ENCODE measurements at regions not wholly inside any gene's neighbourhood (a gene's known extent, or its start where the extent isn't known, plus 50 kb on each side); places are given as distances from the start of the nearest gene placed in this dataset.
A peak's percentile ranks its signal among the peaks of the same experiment; 100 is the strongest.

GRCh38 chr10:83352588-83352987, 786.7 kb upstream of the GHITM start:
- peak; percentile 71 for DNase-seq (ENCODE audit: low read depth)
- TF ChIP-seq CTCF (IDR thresholded peaks at IDR 0.05; ENCODE audit: control insufficient read depth, extremely low read depth, insufficient read depth), result no peak
- no peak overlapping the region for H3K4me3 ChIP-seq (ENCODE audit: low read depth, low read length)

DNA sequence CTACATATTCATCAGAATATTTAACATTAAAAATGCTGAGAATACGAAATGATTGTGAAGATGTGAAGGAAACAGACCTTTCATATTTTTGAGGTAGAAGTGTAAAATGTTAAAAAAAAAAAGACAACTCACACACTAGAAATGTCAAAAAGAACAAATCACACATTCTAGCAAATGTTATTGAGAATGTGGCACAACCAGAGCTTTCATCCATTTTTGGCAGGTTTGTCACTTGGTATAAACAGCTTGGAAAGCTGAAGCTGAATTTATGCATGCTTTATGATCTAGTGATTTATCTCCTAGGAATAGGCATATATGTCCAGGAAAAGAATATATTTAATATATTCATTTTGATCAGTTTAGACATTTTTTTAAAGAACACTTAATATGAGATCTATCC, 784.9 kb upstream of the GHITM start:
- no peak for TF ChIP-seq CTCF (IDR thresholded peaks at IDR 0.05; ENCODE audit: control insufficient read depth, extremely low read depth, insufficient read depth)
- DNase-seq (ENCODE audit: low read depth), result no peak
- H3K4me3 ChIP-seq (ENCODE audit: low read depth, low read length), result no peak overlapping the region

GRCh38 chr10:83357004-83357403, 782.3 kb upstream of the GHITM start:
- H3K4me3 ChIP-seq (ENCODE audit: low read depth, low read length), result no peak overlapping the region
- TF ChIP-seq CTCF (IDR thresholded peaks at IDR 0.05; ENCODE audit: control insufficient read depth, extremely low read depth, insufficient read depth), result no peak
- no peak for DNase-seq (ENCODE audit: low read depth)

DNA sequence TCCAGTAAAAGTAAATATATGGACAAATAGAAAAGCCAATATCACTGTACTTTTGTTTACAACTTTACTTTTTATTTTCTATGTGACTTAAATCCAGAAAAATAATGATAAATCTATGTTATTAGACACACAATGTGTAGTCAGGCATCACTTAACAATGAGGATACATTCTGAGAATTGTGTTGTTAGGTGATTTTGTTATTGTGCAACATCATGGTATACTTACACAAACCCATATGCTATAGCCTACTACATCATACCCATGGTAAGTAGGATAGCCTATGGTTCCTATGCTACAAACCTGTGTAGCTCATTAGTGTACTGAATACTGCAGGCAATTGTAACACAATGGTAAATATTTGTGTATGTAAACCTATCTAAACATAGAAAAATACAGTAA, 781.7 kb upstream of the GHITM start:
- DNase-seq (ENCODE audit: low read depth), result no peak
- H3K4me3 ChIP-seq (ENCODE audit: low read depth, low read length), result no peak overlapping the region
- no peak for TF ChIP-seq CTCF (IDR thresholded peaks at IDR 0.05; ENCODE audit: control insufficient read depth, extremely low read depth, insufficient read depth)

- no peak overlapping the region for H3K4me3 ChIP-seq (ENCODE audit: low read depth, low read length)
- DNase-seq (ENCODE audit: low read depth), result no peak
- TF ChIP-seq CTCF (IDR thresholded peaks at IDR 0.05; ENCODE audit: control insufficient read depth, extremely low read depth, insufficient read depth), result no peak
Observed at GRCh38 chr10:83367036-83367435, 772.3 kb upstream of the GHITM start.

DNA sequence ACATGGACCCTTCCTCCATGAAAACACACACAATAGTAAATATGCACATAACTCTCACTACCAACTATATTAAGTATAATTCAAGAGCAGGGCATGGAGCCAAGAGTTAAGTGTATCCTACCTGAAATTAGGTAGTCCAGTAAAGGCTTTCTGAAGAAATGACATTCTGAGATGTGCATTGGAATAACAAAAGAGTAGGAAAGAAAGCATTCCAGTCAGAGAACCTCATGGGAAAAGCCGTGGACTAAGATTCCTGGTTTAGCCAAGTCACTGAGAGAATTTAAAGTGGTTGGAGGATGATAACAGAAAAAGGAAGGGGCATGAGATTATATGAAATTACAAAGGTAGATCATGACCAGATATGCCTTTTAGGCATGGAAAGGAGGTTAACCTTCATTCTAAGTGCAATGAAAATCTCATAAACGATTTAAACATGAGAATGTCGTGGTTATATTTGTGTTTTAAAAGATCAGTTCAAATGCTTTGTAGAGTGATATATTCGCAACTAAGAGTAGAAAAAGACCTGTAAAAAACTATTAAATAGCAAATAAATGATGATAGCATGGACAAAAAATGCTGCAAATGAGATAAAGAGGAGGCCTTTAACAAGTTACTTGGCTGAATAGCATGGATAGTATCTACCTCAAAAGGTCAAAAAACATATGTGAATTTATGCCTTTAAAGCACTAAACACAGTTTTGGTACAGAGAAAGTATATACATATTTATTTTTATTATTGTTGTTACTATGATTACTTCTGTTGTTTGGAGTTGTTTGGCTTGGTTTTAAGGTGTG, 767.4 kb upstream of the GHITM start:
- no peak overlapping the region for H3K4me3 ChIP-seq (ENCODE audit: low read depth, low read length)
- TF ChIP-seq CTCF (IDR thresholded peaks at IDR 0.05; ENCODE audit: control insufficient read depth, extremely low read depth, insufficient read depth), result no peak
- DNase-seq (ENCODE audit: low read depth), result no peak

DNA sequence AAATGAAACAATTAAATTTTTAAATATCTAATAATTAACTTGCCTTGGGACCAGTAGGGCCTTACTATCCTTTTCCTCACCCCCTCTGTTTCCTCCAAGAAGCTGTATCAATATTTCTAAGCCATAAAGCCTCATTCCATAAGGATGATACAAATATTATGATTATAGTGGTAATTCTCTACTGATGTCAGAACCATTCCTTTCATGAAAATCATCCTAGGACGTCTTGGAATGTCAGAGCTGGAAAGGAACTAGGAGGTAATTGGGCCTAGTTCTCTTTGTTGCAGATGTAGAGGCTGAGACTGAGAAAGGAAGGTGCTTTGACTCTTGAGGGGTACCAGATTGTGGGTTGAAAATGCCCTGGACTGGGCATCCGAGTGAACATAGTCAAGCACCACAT, 766.7 kb upstream of the GHITM start:
- H3K4me3 ChIP-seq (ENCODE audit: low read depth, low read length), result no peak overlapping the region
- DNase-seq (ENCODE audit: low read depth), result no peak
- TF ChIP-seq CTCF (IDR thresholded peaks at IDR 0.05; ENCODE audit: control insufficient read depth, extremely low read depth, insufficient read depth), result no peak
